GM21515 (cell line): ENCODE measurements at regions not wholly inside any gene's neighbourhood (a gene's known extent, or its start where the extent isn't known, plus 50 kb on each side); places are given as distances from the start of the nearest gene placed in this dataset.

Source experiments
- ATAC-seq: cut with Tn5 transposase; IDR thresholded peaks from one replicate; pipeline ENCODE4 v1.9.1; 2021; ENCODE audit not compliant: unreplicated experiment

GRCh38 chr5:35282810-35283209, 52.5 kb upstream of the PRLR start:
- no peak for ATAC-seq

DNA sequence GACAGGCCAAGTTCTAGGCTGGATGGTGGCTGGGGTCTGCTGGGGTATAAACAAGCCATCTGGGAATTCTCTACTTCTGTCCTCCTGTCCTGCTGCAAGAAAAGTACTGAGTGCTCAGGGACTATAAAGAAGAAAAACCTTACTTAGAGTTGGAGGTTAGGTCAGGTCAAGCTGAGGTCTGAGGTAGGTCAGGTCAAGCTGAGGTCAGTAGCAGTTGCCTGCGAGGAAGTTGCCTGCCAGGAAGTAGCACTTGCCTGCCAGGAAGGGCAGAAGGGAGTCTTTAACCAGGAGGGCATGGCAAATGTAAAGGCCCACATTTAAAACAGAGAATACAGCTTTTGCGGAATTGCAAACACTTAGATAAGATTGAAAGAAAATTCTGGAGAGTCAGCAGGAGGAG, 51.3 kb upstream of the PRLR start:
- no peak for ATAC-seq
